DMS 273 (cell line): ENCODE measurements at regions not wholly inside any gene's neighbourhood (a gene's known extent, or its start where the extent isn't known, plus 50 kb on each side); places are given as distances from the start of the nearest gene placed in this dataset.

Source experiments
- DNase-seq: peaks from one replicate; lab custom pipeline; 2025; ENCODE audit not compliant: unreplicated experiment; lab: John Stamatoyannopoulos, UW

GRCh38 chr1:201742955-201743805 lies 85.8 kb upstream of the IPO9 start:
- DNase-seq, result no peak

- DNase-seq, result no peak
These were observed 83.9 kb upstream of the IPO9 start for GRCh38 chr1:201745023-201745422.

- no peak for DNase-seq
These were observed 82.8 kb upstream of the IPO9 start for GRCh38 chr1:201746156-201746555.

- no peak for DNase-seq
These were observed 81.7 kb upstream of the IPO9 start for GRCh38 chr1:201747261-201747660.

GRCh38 chr1:201748335-201748734 lies 80.6 kb upstream of the IPO9 start:
- DNase-seq, result no peak

- no peak for DNase-seq
These were observed 79.8 kb upstream of the IPO9 start for GRCh38 chr1:201749059-201749690.

GRCh38 chr1:201750120-201750519 lies 78.8 kb upstream of the IPO9 start:
- DNase-seq, result no peak

- no peak for DNase-seq
These were observed 78.0 kb upstream of the IPO9 start for GRCh38 chr1:201750934-201751333.

- DNase-seq, result no peak
These were observed 77.1 kb upstream of the IPO9 start for GRCh38 chr1:201751872-201752271.

- DNase-seq, result no peak
These were observed 76.6 kb upstream of the IPO9 start for GRCh38 chr1:201752333-201752732.

GRCh38 chr1:201753492-201753891 lies 75.5 kb upstream of the IPO9 start:
- no peak for DNase-seq

GRCh38 chr1:201754353-201754752 lies 74.6 kb upstream of the IPO9 start:
- peak; percentile 74 for DNase-seq

- no peak for DNase-seq
These were observed 73.8 kb upstream of the IPO9 start for GRCh38 chr1:201755200-201755599.

- peak; percentile 44 for DNase-seq
These were observed 72.6 kb upstream of the IPO9 start for GRCh38 chr1:201756406-201756805.

GRCh38 chr1:201758499-201759050 lies 70.4 kb upstream of the IPO9 start:
- peak; percentile 89 for DNase-seq

- DNase-seq, result peak; percentile 59
These were observed 69.7 kb upstream of the IPO9 start for GRCh38 chr1:201759194-201759815.

- DNase-seq, result no peak
These were observed 68.4 kb upstream of the IPO9 start for GRCh38 chr1:201760516-201760915.

GRCh38 chr1:201761178-201761577 lies 67.8 kb upstream of the IPO9 start:
- no peak for DNase-seq

GRCh38 chr1:201761871-201762270 lies 67.1 kb upstream of the IPO9 start:
- no peak for DNase-seq

GRCh38 chr1:201762381-201762780 lies 66.6 kb upstream of the IPO9 start:
- DNase-seq, result no peak

- DNase-seq, result peak; percentile 51
These were observed 65.4 kb upstream of the IPO9 start for GRCh38 chr1:201763455-201764140.
